Right kidney (tissue), 1 donor: ENCODE measurements at regions not wholly inside any gene's neighbourhood (a gene's known extent, or its start where the extent isn't known, plus 50 kb on each side); places are given as distances from the start of the nearest gene placed in this dataset.
A peak's percentile ranks its signal among the peaks of the same experiment; 100 is the strongest.
"Not testable (repeated sequence)": the region's sequence is repeated elsewhere in the genome, so short reads cannot be mapped to it uniquely, and the experiment has no call there.

ENCODE experiments used
- DNase-seq: peaks from one replicate; pipeline ENCODE4 v3.0.0-alpha.2; 2016

DNA sequence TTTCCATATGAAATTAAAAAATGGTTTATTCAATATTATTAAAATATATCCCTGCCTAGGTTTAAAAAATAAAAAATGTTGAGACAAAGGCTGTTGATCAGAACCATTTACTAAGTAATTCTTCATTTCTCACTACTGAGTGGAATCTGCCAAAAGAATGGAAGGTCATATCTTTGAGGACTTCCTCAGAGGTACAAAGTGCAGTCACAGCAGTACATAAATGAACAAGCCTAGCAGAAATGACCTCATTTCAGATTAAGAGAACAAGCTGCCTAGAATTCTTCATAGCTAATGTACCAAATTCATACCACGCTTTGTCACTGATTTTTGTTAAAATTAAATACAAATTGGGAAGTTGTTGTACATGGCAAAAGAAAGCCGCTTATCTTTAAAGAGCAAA is 318.9 kb upstream of the TFPI start:
- no peak for DNase-seq

DNA sequence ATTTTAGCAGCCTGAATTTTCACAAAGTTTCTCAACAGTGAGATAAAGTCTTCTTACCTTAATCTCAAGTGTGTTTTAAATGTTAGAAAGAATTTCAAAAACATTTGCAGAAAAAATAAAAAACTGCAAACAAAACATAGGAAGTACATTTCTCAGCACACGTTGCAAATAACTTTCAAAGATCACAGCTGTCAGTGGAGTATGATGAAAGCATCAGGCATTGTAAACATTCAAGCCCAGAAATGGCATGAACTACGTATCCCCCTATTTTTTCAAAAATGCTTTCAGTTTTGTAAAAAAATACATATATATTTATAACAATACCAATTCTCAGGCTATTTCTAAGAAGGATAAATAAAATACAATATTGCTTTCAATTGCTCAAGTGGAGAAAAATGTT is 320.6 kb upstream of the TFPI start:
- DNase-seq = no peak

DNA sequence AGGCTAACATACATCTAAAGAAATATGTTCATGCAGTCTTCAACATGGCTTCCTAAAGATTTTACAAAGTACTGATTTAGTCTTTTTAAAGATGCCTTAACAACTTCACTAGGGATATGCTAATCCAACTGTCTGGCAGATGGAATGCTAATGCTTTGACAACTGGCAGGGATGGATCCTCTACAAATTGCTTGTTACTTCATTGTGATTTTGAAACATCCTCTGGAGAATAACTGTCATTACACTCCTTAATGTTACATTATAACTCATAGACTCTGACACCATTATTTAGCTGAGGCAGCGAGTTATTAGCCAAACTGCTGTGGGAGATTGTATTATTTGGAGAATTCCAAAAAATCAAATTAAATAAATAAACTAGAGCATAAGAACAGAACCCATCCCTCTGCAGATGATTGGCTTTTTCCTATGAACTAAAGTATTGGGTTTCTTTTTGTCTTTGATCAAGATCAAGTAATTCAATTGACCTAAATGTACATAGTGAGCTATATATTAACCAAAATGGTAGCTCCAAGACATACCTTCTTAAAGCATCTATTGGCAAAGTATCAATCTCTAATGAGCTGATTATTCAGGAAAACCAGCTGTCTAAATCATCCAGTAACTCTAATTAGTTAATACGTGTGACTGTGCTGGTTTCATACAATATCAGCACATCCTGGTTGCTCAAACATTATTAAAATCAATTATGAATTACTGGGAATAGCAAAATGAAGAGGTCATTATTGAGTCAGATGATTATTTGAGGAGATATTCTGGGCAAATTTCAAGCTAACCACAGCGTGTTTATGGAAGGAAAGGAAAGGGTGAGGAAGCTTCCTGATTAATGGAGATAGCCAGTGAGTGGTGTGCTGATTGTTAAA is 321.3 kb upstream of the TFPI start:
- DNase-seq = no peak

DNA sequence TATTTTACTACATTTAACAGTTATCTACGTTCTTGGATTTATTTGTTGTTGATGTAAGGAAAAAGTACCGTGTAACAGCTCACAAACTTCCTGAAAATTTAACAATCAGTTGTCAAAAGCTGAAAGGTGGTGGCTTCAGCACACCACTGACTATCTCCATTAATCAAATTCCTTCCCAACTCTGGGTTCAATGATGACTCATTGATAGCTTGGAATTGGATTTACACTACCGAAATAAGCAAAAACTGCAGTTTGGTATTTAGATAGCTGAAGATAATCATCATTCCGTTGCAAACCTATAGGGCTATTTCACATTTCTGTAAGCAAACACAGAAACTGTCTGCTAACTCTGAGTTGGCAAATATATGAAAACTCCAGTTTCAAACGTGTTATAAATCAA is 322.3 kb upstream of the TFPI start:
- no peak for DNase-seq

DNA sequence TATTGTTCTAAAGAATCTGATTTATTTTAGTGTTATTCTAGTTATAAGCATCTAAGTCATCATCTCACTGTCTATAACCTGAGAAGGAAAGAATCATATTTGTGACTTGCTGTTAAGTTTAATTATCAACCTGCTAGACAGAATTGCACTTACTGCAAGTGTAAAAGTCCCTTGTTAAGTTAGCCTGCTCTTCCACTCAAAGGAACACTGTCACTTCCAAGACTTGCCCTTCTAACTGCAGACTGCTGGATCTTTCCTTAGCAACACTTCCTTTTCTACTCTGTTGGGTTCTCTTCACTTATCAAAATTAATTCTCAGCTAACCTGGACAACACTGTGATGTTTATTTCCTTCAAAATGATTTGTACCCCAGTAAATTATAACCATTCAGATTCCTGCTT is 323.2 kb upstream of the TFPI start:
- no peak for DNase-seq

DNA sequence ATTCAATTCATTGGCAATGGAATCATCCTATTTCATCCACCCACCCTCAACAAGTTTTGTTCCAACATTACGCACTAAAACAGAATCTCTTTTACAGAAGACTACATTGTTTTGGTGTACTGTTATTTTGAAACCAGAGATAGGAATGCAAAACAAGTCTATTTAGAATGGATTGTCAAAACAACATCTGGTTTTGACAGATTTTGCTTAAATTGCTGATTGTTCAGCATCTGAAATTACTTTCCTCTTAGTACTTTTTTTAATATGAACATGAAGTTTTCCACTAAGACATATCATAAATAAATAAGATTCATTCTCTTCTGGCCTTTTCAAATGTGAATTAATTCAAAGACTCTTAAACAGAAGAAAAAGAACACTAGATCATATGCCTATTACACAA is 323.9 kb upstream of the TFPI start:
- no peak for DNase-seq

DNA sequence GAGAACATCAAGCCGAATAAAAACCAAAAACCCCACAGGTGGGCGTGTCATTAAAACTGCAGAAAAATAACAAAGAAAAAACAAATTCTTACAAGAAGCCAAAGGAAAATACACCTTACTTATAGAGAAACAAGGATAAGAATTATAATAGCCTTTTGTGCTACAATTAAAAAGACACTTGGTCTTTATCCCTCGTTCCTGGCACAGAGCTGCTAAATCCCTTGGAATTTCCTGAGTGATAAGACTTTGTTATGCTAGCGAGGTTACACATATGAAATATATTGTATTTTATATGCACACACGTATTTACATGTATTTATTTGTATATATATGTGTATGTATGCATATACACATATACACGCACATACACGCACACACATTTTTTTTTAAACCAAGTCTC is 325.3 kb upstream of the TFPI start:
- DNase-seq = no peak

DNA sequence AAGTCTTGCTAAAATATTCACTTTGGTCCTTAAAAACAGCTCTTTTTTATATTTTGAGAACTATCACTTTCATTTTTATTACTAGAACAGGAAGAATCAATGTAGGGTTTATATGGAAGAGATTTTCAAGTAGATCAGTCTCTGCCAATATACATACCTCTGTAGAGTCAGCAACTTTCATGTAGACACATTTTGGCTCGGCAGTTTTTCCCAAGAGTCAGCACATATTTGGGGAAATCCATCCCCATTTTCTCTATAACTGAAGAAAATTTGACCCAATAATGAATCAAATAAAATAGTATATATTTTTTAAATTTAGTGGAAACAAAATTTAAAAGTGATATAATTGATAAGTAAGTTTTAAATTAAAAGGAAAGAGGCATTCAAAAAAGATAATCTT is 329.8 kb upstream of the TFPI start:
- no peak for DNase-seq

DNA sequence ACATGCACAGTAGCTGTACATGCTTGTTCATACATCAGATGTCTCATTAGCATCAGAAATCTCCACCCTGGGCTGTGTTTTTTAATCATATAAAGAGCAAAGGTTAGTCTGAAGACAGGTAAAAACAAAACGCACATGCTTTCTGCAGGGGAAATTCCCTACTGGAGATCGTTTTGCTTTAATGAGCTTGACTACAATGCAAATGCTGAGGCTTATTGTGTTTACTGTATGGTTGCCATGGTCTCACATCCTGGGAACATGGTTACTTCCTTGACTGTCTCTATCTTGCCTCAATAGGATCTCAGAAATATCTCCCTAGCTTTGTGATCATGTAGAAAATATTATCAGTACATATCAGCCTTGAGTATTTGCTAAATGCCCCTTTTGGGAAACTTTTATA is 336.5 kb upstream of the TFPI start:
- no peak for DNase-seq

DNA sequence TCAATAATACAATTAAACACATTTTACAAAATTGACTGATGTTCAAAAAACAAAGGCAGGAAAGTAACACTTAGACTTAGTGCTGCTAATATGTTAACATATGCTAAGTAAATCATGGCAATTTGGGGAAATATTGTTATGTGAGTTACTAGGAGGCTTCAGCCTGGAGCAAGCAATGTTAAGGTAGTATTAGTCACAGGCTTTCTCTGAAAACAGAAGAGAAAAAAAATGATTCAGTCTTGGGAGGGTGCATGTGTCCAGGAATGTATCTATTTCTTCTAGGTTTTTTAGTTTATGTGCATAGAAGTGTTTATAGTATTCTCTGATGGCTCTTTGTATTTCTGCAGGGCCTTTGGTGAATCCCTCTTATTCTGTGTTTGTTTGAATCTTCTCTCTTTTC is 345.8 kb upstream of the TFPI start:
- DNase-seq = no peak

DNA sequence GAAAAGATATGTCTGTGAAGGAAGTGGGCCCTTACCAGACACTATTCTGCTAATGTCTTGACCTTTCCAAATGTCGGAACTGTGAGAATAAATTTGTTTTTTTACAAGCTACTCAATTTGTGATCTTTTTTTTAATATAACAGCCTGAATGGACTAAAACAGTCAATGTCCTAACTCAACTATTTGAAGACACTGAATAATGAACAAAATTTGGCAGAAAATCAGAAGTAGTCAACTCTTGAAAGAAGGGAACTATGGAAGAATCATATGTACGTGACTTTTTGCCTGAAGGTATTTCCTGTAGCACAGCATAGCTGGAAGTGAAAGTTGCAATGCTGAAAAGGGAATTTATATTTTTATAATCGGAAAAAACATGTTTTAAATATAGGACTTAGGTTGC is 351.8 kb upstream of the TFPI start:
- DNase-seq = no peak

DNA sequence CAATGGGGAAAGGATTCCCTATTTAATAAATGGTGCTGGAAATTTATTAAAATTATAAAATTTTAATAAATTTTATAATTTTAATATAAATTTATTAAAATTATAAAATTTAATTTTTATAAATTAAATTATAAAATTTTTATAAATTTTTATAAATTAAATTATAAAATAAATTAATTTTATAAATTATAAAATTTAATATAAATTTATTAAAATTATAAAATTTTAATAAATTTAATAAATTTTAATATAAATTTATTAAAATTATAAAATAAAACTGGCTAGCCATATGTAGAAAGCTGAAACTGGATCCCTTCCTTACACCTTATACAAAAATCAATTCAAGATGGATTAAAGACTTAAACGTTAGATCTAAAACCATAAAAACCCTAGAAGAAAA is 356.7 kb upstream of the TFPI start:
- DNase-seq = not testable (repeated sequence)

DNA sequence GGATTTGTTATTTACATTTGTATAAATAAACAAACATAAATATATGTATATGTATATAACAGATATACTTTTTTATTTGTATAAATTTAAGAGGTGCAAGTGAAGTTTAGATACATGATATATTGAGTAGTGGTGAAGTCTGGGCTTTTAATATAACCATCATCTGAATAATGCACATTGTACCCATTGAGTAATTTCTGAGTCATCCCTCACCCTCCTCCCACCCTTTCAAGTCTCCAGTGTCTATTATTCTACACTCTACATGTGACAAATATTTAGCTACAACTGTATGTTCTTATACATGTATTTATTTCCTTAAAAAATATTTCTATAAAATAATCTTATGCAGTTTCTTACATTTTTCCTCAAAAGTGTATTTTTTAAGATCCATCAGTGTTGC is 358.7 kb upstream of the TFPI start:
- DNase-seq = no peak

DNA sequence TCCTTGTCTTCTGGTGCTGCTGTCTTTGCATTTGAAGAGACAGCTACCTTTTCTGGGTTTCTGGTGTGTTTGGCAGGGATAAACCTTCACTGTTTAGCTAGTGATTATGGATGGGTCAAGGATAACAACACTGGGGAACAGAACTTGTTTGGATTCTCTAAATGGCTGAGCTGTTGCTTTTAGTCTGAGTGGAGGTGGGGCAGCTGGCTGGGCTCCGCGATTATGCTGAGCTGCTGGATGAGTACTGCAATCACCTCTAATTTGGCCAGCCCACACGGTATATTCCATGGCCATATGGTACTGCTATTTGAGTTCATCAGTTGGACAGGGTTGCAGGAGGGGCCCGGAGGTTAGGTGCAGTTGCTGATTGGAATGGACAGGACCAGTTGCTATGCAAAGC is 361.6 kb upstream of the TFPI start:
- DNase-seq = no peak

DNA sequence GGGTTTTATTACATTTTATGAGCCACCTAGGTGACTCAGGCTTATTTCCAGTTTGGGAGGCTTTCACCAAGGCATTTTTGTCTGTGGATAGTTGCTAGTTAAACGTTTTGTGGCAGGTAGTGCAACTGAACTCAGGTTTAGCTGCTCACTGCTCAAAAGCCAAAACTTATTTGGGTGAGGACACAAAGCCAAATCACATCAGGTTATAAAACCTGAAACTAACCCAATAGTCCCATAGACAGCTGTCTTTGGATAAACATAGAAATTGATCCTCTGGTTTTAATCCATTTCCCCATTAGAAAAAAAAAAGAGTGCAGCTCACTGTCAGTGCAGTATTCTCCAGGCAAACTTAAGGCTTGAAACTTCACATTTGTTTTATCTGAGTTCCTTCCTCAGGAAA is 362.6 kb upstream of the TFPI start:
- DNase-seq = no peak

DNA sequence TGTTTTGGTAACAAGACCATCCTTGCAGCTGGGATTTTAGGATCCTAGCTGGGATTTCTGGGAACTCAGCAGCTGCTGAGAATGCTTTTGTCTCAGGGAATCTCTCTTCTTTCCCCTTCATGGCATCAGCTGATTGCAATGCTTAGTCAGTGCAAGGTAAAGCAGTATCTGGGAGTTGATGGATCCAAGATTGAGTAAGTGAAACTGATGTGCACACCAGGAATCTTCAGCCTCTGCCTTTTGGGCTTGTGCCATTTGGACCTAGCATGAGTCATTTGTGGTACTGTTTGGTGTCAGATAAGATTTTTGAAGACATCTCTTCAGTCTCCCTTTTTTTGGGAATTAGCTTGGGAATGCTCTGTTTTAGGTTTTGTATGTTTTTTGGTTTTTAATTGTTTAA is 363.3 kb upstream of the TFPI start:
- DNase-seq = no peak

DNA sequence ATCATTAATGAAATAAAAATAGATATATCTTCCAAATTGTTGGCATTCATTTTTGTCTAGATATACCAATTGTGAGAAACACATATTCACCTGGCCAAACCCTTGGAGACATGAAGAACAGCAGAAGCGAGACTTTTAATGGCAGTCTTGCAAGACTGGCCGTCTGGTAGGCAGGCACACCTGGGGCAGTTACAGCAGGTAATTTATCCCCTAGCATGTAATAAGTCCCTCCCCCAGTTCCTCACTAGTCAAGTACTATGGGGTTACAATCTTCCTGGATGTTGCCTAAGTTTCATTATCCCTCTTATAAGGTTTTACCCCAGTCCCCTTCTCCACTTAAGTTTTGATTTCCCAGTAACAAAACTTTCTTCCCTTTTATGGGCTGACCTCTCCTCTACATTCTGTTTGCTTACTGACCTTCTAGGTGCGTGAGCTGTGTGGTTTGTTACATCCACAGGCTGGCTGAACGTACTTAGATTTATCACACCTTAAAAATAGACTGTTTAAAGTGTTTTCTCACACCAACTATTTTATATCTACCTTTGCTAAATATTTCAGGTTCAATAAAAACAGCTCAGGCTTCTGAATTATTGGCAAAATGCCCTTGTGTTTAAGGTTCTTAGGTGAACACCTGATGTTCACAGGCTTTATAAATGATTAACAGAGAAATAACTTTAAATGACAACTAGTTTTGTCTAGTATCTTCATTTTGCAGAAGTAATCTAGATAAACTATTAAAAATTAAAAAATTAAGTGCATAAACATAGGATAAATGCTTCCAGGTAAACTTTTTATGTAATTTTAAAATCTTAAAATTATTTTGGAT is 365.0 kb upstream of the TFPI start:
- DNase-seq = no peak

DNA sequence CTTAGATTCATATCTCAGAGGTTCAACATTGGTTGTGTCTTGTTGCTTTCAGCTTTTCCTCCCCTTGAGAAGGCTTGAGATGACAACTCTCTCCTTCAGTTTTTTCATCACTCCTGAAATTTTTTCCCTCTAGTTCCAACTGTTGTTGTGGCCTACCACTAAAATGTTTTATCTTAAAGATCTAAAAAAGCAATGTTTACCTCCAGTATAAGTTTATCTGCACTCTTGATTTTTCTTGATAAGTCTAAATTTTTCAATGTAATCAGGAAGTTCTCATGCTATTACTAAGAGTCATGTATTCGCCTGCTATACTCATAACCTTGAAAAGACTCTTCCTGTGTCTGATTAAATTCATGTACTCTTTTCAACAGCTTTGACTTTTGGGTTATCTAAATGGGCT is 366.3 kb upstream of the TFPI start:
- no peak for DNase-seq

DNA sequence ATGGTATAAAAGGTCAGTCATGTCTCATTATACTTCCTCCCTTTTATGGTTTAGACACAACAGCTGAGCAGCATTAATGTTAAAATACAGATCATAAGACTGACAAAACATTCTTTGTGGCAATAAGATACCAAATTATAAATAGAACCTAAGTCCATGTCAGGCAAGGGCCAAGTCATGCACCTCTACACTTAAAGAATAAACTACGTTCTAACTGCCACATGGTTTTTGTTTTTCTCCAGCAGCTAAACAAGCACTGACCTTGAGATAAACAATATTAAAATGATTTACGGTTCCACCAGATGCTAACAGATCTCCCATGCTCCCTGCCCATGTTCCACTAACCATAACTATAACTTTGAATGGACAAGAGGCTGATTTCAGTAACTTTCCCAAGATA is 368.6 kb upstream of the TFPI start:
- peak; percentile 14 for DNase-seq

DNA sequence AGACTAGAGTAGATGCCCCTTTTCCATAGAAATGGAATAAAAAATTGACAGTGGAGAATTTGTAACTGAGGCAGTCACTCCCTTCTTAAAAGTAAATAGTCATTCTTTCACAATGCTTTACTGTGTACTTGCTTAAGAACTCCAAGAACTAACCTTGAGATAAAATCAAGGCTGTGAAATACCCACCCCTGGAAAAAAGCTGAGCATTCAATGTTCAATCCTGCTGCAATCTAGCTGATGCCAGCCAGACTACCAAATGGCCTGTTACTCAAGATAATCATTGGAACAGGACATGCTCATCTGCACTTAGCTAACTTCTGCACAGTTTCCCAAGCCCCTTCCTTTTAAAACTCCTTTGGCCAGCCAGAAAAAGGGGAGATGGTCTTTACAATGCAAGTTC is 367.4 kb upstream of the GULP1 start:
- DNase-seq = no peak

DNA sequence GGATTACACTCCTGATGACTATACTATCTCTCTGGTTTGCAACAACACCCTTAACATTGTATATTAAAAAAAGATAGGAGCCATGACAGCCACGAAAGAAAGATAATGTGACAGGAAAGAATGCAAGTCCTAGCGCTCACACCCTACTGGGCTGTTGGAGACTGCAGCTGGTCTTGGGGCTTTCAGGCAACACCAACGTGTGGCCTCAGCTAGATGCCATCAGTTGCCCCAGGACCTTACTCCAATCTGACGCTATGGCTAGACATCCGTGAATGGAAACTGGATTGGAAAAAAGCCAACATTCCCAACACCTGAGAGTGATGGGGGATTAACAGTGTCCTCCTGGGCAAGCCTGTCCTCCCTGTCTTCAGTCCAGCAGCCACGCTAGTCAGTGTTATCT is 357.4 kb upstream of the GULP1 start:
- no peak for DNase-seq

DNA sequence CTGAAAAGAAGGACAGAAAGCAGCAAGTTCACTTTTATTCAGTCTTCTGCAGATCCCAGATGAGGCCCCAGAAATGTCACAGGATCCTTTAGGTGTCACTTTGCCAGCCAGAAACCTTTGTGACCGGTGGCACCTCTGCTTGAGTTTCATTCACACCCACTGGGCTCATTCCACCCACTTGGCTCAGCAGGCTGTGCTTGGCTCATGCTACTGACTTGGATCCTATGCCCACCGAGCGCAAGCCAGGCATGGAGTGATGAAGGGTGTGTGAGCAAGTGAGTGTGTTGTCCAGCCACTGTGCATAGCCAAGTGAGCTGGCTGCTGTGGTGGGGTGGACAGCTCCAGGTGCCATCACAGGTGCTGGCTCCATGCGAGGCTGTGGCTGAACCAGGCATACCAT is 357.0 kb upstream of the GULP1 start:
- no peak for DNase-seq

DNA sequence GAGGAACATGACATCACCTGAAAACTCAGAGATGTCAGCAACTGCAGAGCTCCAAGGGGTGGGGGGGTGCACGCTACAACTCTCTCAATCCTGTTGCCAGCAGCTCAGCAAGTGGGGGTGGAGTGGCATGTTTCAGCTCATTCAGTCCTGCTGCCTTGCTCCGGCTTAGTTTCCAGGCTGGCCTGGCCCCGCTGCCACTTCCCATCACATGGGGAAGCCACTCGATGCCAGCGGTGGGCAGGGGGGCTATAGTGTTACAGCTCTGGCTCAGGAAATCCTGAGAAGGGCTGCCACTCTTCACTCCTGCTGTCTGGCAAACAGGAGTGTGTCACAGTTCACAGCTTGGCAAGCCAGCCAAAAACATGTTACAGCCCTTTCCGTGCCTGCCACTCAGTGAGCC is 356.5 kb upstream of the GULP1 start:
- no peak for DNase-seq

DNA sequence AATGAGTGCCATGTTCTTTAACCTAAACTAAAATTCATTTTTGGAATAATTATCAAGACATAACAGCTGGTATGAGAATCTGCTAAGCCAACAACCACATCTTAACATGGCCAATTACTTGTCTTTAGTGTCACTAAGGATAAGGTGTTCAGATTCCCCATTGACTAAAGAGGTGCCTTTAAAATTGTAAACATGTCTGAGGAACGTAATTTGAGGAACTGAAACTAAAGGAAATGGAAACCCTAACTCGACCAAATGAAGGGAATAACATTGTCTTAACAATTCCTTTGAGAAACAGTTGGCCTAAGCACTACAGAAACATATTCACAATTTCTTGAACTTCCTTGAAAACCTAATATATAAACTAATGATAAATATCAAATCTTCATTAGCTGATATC is 355.4 kb upstream of the GULP1 start:
- no peak for DNase-seq
